OCI-LY7 (cell line): ENCODE measurements at regions not wholly inside any gene's neighbourhood (a gene's known extent, or its start where the extent isn't known, plus 50 kb on each side); places are given as distances from the start of the nearest gene placed in this dataset.

Experiments used
- EZH2phosphoT487 ChIP-seq: fragments of 200-600 bp; sonication (generic); IDR thresholded peaks from 2 replicates; pipeline ENCODE4 v1.6.1; 2018; ENCODE audit warnings: low read depth, borderline replicate concordance, mild to moderate bottlenecking, mixed run types, antibody characterized with exemption, low read length, moderate library complexity, mixed read lengths
- TF ChIP-seq, protein P1 (sequence below): fragments of 200-600 bp; sonication (generic); conservative IDR thresholded peaks from 2 replicates; pipeline ENCODE4 v1.5.1; 2014; ENCODE audit warnings: mild to moderate bottlenecking, antibody characterized with exemption, low read length, moderate library complexity, mixed read lengths

DNA sequence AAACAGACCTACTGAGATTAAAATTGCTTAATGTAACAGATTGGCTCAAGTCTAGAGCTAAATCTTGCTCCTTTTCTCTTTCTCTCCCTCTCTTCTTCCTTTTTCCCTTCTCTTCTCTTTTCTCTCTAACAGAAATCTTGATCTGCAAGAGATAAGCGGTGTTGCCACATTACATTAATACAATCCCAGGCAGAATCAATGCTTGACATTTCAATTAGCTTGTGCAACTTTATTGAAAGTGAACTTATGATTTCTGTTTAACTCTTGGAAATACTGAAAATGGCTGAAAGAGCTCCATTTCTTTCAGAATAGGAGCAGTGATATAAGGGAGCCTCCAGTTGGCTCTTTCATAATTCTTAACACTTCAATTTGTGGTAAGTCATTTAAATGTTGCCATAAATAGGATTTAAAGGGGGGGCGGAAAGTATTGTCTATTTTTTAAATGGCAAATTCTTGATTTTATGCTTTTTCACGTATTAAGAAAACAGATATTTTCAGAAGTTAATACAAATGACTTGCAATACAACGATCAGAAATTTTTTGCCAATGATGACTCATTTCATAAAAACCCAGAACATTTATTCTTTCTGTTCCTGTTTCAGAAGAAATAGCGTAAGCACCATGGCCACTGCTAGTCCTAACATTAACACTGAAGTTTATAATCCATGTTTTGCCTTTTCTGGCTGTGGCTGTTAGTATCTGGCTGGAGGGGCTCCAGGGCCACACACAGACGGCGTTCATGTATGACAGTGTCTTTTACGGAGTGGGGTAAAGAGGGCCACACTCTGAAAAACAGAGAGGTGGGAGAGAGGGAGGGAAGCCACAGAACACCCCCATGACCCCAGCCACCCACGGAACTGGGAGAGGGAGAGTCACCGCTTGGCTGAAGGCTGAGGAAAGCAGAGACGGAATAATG, 115.7 kb upstream of the FAT1 start:
- TF ChIP-seq, protein P1, sequence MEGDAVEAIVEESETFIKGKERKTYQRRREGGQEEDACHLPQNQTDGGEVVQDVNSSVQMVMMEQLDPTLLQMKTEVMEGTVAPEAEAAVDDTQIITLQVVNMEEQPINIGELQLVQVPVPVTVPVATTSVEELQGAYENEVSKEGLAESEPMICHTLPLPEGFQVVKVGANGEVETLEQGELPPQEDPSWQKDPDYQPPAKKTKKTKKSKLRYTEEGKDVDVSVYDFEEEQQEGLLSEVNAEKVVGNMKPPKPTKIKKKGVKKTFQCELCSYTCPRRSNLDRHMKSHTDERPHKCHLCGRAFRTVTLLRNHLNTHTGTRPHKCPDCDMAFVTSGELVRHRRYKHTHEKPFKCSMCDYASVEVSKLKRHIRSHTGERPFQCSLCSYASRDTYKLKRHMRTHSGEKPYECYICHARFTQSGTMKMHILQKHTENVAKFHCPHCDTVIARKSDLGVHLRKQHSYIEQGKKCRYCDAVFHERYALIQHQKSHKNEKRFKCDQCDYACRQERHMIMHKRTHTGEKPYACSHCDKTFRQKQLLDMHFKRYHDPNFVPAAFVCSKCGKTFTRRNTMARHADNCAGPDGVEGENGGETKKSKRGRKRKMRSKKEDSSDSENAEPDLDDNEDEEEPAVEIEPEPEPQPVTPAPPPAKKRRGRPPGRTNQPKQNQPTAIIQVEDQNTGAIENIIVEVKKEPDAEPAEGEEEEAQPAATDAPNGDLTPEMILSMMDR = no peak
- no peak for TF ChIP-seq EZH2phosphoT487
